ENCODE measurements at regions not wholly inside any gene's neighbourhood (a gene's known extent, or its start where the extent isn't known, plus 50 kb on each side); places are given as distances from the start of the nearest gene placed in this dataset.

GRCh38 chr3:117708601-117709000 lies 999.0 kb downstream of the TUSC7 start:
- TF ChIP-seq POLR2A (IDR thresholded peaks at IDR 0.05) (no peak), CTCF (IDR thresholded peaks at IDR 0.05) (no peak)
